ENCODE measurements at regions not wholly inside any gene's neighbourhood (a gene's known extent, or its start where the extent isn't known, plus 50 kb on each side); places are given as distances from the start of the nearest gene placed in this dataset.

DNA sequence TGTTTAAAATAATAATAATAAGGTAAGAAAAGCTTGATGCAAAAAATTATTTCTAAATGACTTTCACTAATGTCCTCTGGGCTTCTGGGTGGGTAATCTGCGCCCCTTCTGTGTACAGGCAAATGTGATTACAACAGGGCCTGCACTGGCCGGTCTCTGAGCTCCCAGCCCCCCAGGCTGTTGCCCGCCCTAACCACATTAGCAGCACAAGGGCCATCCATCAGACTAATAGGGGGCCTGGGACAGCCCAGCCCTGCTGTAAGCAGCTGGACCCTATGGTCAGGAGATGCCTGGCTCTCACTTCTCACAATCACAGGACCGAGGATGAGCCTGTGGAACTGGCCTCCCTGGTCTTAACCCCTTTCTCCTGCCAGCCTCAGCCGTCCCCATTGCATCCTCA, 388.4 kb downstream of the BUD13 start:
- no peak overlapping the region for H3K4me3 ChIP-seq (ENCODE audit: low read depth, low read length, poor library complexity, severe bottlenecking)
- H4K20me1 ChIP-seq (ENCODE audit: insufficient read depth, low read length): no peaks in the 10 kb centered on the region
- no peaks in the 10 kb centered on the region for H3F3A ChIP-seq (ENCODE audit: insufficient read depth, low read length)
- no peaks in the 10 kb centered on the region for H3K27me3 ChIP-seq (ENCODE audit: insufficient read depth, low read length)
- no peaks in the 10 kb centered on the region for H3K9me3 ChIP-seq (ENCODE audit: low read length)
- TF ChIP-seq EZH2 (IDR thresholded peaks at IDR 0.05; ENCODE audit: borderline replicate concordance, low read length): no peak
- TF ChIP-seq, protein P1, sequence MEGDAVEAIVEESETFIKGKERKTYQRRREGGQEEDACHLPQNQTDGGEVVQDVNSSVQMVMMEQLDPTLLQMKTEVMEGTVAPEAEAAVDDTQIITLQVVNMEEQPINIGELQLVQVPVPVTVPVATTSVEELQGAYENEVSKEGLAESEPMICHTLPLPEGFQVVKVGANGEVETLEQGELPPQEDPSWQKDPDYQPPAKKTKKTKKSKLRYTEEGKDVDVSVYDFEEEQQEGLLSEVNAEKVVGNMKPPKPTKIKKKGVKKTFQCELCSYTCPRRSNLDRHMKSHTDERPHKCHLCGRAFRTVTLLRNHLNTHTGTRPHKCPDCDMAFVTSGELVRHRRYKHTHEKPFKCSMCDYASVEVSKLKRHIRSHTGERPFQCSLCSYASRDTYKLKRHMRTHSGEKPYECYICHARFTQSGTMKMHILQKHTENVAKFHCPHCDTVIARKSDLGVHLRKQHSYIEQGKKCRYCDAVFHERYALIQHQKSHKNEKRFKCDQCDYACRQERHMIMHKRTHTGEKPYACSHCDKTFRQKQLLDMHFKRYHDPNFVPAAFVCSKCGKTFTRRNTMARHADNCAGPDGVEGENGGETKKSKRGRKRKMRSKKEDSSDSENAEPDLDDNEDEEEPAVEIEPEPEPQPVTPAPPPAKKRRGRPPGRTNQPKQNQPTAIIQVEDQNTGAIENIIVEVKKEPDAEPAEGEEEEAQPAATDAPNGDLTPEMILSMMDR (IDR thresholded peaks at IDR 0.05; ENCODE audit: low read length): no peak
- H3K27ac ChIP-seq (ENCODE audit: low read depth, low read length, poor library complexity, severe bottlenecking): no peak overlapping the region
- no peak overlapping the region for H3K9ac ChIP-seq (ENCODE audit: low read length)
- H3K4me2 ChIP-seq (ENCODE audit: low read length): no peak overlapping the region
- H2AFZ ChIP-seq (ENCODE audit: low read length): no peak overlapping the region
- H3K36me3 ChIP-seq (ENCODE audit: insufficient read depth, low read length): no peaks in the 10 kb centered on the region
- H3K79me2 ChIP-seq (ENCODE audit: insufficient read depth, low read length): no peaks in the 10 kb centered on the region
- no peaks in the 10 kb centered on the region for H3K9me2 ChIP-seq (ENCODE audit: low read depth, low read length)
- H3K4me1 ChIP-seq (ENCODE audit: insufficient read depth, low read length, severe bottlenecking): no peaks in the 10 kb centered on the region

DNA sequence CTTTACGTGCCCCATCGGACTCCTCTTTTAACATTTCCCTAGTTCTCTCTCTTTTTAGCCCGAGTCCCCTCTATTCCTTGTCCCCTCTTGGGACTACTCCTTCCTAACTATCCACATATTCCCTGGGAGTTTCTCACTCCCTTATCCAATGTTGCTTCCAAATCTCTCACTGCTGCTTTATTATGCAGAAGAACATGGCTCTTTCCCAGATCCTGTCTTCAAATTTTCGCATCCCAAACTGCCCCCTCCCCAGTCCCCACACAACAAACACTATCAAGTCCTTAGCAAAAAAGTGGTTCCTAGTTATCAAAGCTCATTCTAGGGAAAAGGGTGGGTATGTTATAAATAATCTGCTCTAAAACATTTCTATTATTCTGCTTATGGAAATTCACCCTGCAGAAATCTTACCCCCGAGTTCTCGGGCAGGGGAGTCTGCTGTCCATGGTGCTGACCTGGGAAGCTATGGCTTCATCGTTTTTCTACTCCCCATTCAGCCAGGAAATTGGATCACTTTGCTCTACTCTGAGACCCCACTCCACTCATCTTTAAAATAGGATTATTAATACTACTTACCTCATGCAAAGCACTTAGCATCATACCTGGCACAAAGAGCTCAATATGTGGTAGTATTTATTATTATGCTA, 393.5 kb downstream of the BUD13 start:
- no peaks in the 10 kb centered on the region for H3K4me1 ChIP-seq (ENCODE audit: insufficient read depth, low read length, severe bottlenecking)
- no peaks in the 10 kb centered on the region for H3K9me3 ChIP-seq (ENCODE audit: low read length)
- H3K9ac ChIP-seq (ENCODE audit: low read length): no peak overlapping the region
- no peak overlapping the region for H3K27ac ChIP-seq (ENCODE audit: low read depth, low read length, poor library complexity, severe bottlenecking)
- no peak overlapping the region for H3K4me3 ChIP-seq (ENCODE audit: low read depth, low read length, poor library complexity, severe bottlenecking)
- H3K36me3 ChIP-seq (ENCODE audit: insufficient read depth, low read length): no peaks in the 10 kb centered on the region
- TF ChIP-seq, protein P1 (IDR thresholded peaks at IDR 0.05; ENCODE audit: low read length): no peak
- no peak for TF ChIP-seq EZH2 (IDR thresholded peaks at IDR 0.05; ENCODE audit: borderline replicate concordance, low read length)
- no peak overlapping the region for H2AFZ ChIP-seq (ENCODE audit: low read length)
- no peak overlapping the region for H3K4me2 ChIP-seq (ENCODE audit: low read length)
- H3K27me3 ChIP-seq (ENCODE audit: insufficient read depth, low read length): no peaks in the 10 kb centered on the region
- no peaks in the 10 kb centered on the region for H3K79me2 ChIP-seq (ENCODE audit: insufficient read depth, low read length)
- H4K20me1 ChIP-seq (ENCODE audit: insufficient read depth, low read length): no peaks in the 10 kb centered on the region
- no peaks in the 10 kb centered on the region for H3K9me2 ChIP-seq (ENCODE audit: low read depth, low read length)
- no peaks in the 10 kb centered on the region for H3F3A ChIP-seq (ENCODE audit: insufficient read depth, low read length)

DNA sequence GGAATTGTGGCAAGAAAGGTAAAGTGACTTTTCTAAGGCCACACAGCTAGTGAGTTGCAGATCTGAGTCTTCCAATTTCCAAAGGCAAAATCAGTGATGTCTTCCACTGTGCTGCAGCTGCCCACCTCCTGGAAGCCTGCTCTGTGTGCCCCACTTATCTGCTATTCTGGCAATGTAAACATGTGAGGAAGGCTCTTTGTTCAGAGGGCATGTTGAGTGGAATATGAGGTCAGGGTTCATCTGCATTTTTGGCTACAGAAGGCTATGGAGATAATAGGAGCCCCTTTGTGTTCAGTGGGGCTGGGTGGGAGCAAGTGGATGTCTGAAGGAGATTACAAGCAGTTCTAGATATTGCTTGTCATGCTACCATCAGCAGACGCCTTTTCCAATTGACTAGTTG, 396.2 kb downstream of the BUD13 start:
- Histone ChIP-seq H3K36me3 (ENCODE audit: insufficient read depth, low read length) (no peaks in the 10 kb centered on the region), H3K9me3 (ENCODE audit: low read length) (no peaks in the 10 kb centered on the region), H3K9ac (ENCODE audit: low read length) (no peak overlapping the region), H3F3A (ENCODE audit: insufficient read depth, low read length) (no peaks in the 10 kb centered on the region), H3K4me3 (ENCODE audit: low read depth, low read length, poor library complexity, severe bottlenecking) (no peak overlapping the region), H3K9me2 (ENCODE audit: low read depth, low read length) (no peaks in the 10 kb centered on the region), H3K27ac (ENCODE audit: low read depth, low read length, poor library complexity, severe bottlenecking) (no peak overlapping the region), H3K4me2 (ENCODE audit: low read length) (no peak overlapping the region), H4K20me1 (ENCODE audit: insufficient read depth, low read length) (no peaks in the 10 kb centered on the region), H3K79me2 (ENCODE audit: insufficient read depth, low read length) (no peaks in the 10 kb centered on the region), H2AFZ (ENCODE audit: low read length) (no peak overlapping the region), H3K27me3 (ENCODE audit: insufficient read depth, low read length) (no peaks in the 10 kb centered on the region), H3K4me1 (ENCODE audit: insufficient read depth, low read length, severe bottlenecking) (no peaks in the 10 kb centered on the region)
- TF ChIP-seq, protein P1 (IDR thresholded peaks at IDR 0.05; ENCODE audit: low read length): no peak
- no peak for TF ChIP-seq EZH2 (IDR thresholded peaks at IDR 0.05; ENCODE audit: borderline replicate concordance, low read length)

All from OCI-LY1 (cell line).